ENCODE measurements at regions not wholly inside any gene's neighbourhood (a gene's known extent, or its start where the extent isn't known, plus 50 kb on each side); places are given as distances from the start of the nearest gene placed in this dataset.

GRCh38 chr2:53230691-53231090 lies 536.9 kb upstream of the CHAC2 start:
- TF ChIP-seq POLR2AphosphoS5 (IDR thresholded peaks at IDR 0.05), result no peak
- TF ChIP-seq EP300 (IDR thresholded peaks at IDR 0.05), result no peak
- TF ChIP-seq, protein P1, sequence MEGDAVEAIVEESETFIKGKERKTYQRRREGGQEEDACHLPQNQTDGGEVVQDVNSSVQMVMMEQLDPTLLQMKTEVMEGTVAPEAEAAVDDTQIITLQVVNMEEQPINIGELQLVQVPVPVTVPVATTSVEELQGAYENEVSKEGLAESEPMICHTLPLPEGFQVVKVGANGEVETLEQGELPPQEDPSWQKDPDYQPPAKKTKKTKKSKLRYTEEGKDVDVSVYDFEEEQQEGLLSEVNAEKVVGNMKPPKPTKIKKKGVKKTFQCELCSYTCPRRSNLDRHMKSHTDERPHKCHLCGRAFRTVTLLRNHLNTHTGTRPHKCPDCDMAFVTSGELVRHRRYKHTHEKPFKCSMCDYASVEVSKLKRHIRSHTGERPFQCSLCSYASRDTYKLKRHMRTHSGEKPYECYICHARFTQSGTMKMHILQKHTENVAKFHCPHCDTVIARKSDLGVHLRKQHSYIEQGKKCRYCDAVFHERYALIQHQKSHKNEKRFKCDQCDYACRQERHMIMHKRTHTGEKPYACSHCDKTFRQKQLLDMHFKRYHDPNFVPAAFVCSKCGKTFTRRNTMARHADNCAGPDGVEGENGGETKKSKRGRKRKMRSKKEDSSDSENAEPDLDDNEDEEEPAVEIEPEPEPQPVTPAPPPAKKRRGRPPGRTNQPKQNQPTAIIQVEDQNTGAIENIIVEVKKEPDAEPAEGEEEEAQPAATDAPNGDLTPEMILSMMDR (IDR thresholded peaks at IDR 0.05), result no peak
- TF ChIP-seq POLR2A (IDR thresholded peaks at IDR 0.05), result no peak
- DNase-seq, result no peak
- no peaks in the 10 kb centered on the region for H3K27me3 ChIP-seq
- WGBS, 2 donors, result 86 to 90% methylated on average over 2 of the region's 2 CpGs
- no peaks in the 10 kb centered on the region for H3K36me3 ChIP-seq
- H3K27ac ChIP-seq, result no peak overlapping the region
- no peaks in the 10 kb centered on the region for H3K4me1 ChIP-seq
- H3K9me3 ChIP-seq, result no peaks in the 10 kb centered on the region
- intact Hi-C loops (cut with DNase I), result no loop called here
- no peak overlapping the region for H3K4me3 ChIP-seq

- Histone ChIP-seq H3K4me1 (no peaks in the 10 kb centered on the region), H3K9me3 (no peaks in the 10 kb centered on the region), H3K27me3 (no peaks in the 10 kb centered on the region), H3K4me3 (no peak overlapping the region), H3K36me3 (no peaks in the 10 kb centered on the region), H3K27ac (no peak overlapping the region)
- WGBS, 2 donors, result 96 to 97% methylated on average over 3 of the region's 3 CpGs
- intact Hi-C loops (cut with DNase I), result no loop called here
- TF ChIP-seq, protein P1 (IDR thresholded peaks at IDR 0.05), result no peak
- TF ChIP-seq EP300 (IDR thresholded peaks at IDR 0.05) (no peak), POLR2A (IDR thresholded peaks at IDR 0.05) (no peak), POLR2AphosphoS5 (IDR thresholded peaks at IDR 0.05) (no peak)
- DNase-seq, result no peak
Observed at GRCh38 chr2:53227535-53227934, 540.1 kb upstream of the CHAC2 start.

- H3K36me3 ChIP-seq, result no peaks in the 10 kb centered on the region
- no peaks in the 10 kb centered on the region for H3K9me3 ChIP-seq
- no peak overlapping the region for H3K27ac ChIP-seq
- WGBS, 2 donors, result 70 to 92% methylated on average over 3 of the region's 3 CpGs
- intact Hi-C loops (cut with DNase I), result no loop called here
- H3K27me3 ChIP-seq, result no peaks in the 10 kb centered on the region
- DNase-seq, result no peak
- no peak overlapping the region for H3K4me3 ChIP-seq
- no peaks in the 10 kb centered on the region for H3K4me1 ChIP-seq
- TF ChIP-seq, protein P1 (IDR thresholded peaks at IDR 0.05), result no peak
- TF ChIP-seq POLR2AphosphoS5 (IDR thresholded peaks at IDR 0.05), result no peak
- no peak for TF ChIP-seq EP300 (IDR thresholded peaks at IDR 0.05)
- no peak for TF ChIP-seq POLR2A (IDR thresholded peaks at IDR 0.05)
Observed at GRCh38 chr2:53220969-53221368, 546.6 kb upstream of the CHAC2 start.

- H3K9me3 ChIP-seq, result no peaks in the 10 kb centered on the region
- no peak overlapping the region for H3K27ac ChIP-seq
- H3K27me3 ChIP-seq, result no peaks in the 10 kb centered on the region
- TF ChIP-seq EP300 (IDR thresholded peaks at IDR 0.05) (no peak), POLR2A (IDR thresholded peaks at IDR 0.05) (no peak), POLR2AphosphoS5 (IDR thresholded peaks at IDR 0.05) (no peak)
- TF ChIP-seq, protein P1 (IDR thresholded peaks at IDR 0.05), result no peak
- no peaks in the 10 kb centered on the region for H3K36me3 ChIP-seq
- intact Hi-C loops (cut with DNase I), result no loop called here
- no peak for DNase-seq
- H3K4me1 ChIP-seq, result no peaks in the 10 kb centered on the region
- no peak overlapping the region for H3K4me3 ChIP-seq
- 58 to 77% methylated on average over 2 of the region's 2 CpGs for WGBS, 2 donors
Observed at GRCh38 chr2:53217250-53217649, 550.4 kb upstream of the CHAC2 start.

- Histone ChIP-seq H3K4me3 (no peak overlapping the region), H3K27ac (no peak overlapping the region), H3K9me3 (no peaks in the 10 kb centered on the region), H3K27me3 (no peaks in the 10 kb centered on the region), H3K36me3 (no peaks in the 10 kb centered on the region), H3K4me1 (no peaks in the 10 kb centered on the region)
- DNase-seq, result no peak
- TF ChIP-seq POLR2A (IDR thresholded peaks at IDR 0.05) (no peak), POLR2AphosphoS5 (IDR thresholded peaks at IDR 0.05) (no peak), EP300 (IDR thresholded peaks at IDR 0.05) (no peak)
- TF ChIP-seq, protein P1 (IDR thresholded peaks at IDR 0.05), result no peak
- intact Hi-C loops (cut with DNase I), result no loop called here
Observed at GRCh38 chr2:53216805-53217204, 550.8 kb upstream of the CHAC2 start.

Measured in sigmoid colon (tissue), 6 donors.